ENCODE measurements at regions not wholly inside any gene's neighbourhood (a gene's known extent, or its start where the extent isn't known, plus 50 kb on each side); places are given as distances from the start of the nearest gene placed in this dataset.

DNA sequence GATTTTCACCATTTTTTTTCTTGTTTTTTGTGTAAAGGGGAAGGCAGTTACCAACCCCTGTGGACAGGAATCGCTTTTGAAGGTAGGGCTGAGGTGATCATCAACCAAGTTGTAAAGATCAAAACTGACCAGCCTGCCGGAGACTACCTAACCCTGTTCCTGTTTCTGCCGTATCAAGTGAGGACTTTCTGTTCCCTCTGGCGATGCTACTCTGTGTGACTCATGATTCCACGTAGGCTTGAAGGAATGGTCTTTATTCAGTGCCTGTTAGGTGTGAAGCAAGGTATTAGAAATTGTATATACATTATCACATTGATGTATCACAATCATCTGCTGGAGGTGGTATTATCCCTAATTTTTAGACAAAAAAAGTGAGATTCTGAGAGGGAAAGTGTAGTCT lies 161.3 kb downstream of the SOX4 start:
- TF ChIP-seq EZH2 (IDR thresholded peaks at IDR 0.05; ENCODE audit: insufficient read depth, poor library complexity, severe bottlenecking): no peak
- no peak for TF ChIP-seq EZH2phosphoT487 (IDR thresholded peaks at IDR 0.05; ENCODE audit: insufficient read depth, low read depth)
